ENCODE measurements at regions not wholly inside any gene's neighbourhood (a gene's known extent, or its start where the extent isn't known, plus 50 kb on each side); places are given as distances from the start of the nearest gene placed in this dataset.

DNA sequence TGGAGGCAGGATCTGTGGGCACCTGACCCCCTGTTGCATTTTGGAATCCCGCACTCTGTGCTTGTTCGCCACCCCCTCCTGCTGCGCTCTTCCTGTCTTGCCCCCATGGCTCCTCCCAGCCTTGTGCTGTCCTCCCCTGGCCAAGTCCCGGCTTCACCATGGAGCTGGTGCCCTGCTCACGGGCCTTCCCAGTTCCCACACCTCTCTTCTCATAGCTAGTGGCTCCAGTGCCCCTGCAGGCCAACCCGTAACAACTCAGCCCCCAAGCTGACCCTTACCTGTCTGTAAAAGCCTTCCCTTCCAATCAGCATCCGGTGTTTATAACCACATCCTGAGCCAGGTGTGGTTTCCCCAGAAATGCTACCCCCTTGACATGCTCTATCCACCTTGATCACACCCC lies 407.7 kb upstream of the C2CD4B start:
- intact Hi-C loops (cut with DNase I; ENCODE audit: low total_unique reads), result no loop called here
- H3K27ac ChIP-seq, result no peak overlapping the region
- H3K4me1 ChIP-seq, result peaks cover 13 to 34% (median 29%) of the 10 kb centered on the region in 4 donors
- no peak for DNase-seq
- H3K4me3 ChIP-seq, result no peak overlapping the region
- no peaks in the 10 kb centered on the region for H3K27me3 ChIP-seq
- 92 to 94% (median 93%) methylated on average over 7 of the region's 7 CpGs for WGBS, 5 donors
- no peaks in the 10 kb centered on the region for H3K36me3 ChIP-seq
- no peak for TF ChIP-seq POLR2A (IDR thresholded peaks at IDR 0.05)
- no peak for TF ChIP-seq POLR2AphosphoS5 (IDR thresholded peaks at IDR 0.05)
- no peak for TF ChIP-seq EP300 (IDR thresholded peaks at IDR 0.05)
- TF ChIP-seq, protein P1, sequence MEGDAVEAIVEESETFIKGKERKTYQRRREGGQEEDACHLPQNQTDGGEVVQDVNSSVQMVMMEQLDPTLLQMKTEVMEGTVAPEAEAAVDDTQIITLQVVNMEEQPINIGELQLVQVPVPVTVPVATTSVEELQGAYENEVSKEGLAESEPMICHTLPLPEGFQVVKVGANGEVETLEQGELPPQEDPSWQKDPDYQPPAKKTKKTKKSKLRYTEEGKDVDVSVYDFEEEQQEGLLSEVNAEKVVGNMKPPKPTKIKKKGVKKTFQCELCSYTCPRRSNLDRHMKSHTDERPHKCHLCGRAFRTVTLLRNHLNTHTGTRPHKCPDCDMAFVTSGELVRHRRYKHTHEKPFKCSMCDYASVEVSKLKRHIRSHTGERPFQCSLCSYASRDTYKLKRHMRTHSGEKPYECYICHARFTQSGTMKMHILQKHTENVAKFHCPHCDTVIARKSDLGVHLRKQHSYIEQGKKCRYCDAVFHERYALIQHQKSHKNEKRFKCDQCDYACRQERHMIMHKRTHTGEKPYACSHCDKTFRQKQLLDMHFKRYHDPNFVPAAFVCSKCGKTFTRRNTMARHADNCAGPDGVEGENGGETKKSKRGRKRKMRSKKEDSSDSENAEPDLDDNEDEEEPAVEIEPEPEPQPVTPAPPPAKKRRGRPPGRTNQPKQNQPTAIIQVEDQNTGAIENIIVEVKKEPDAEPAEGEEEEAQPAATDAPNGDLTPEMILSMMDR (IDR thresholded peaks at IDR 0.05), result no peak
- no peaks in the 10 kb centered on the region for H3K9me3 ChIP-seq

DNA sequence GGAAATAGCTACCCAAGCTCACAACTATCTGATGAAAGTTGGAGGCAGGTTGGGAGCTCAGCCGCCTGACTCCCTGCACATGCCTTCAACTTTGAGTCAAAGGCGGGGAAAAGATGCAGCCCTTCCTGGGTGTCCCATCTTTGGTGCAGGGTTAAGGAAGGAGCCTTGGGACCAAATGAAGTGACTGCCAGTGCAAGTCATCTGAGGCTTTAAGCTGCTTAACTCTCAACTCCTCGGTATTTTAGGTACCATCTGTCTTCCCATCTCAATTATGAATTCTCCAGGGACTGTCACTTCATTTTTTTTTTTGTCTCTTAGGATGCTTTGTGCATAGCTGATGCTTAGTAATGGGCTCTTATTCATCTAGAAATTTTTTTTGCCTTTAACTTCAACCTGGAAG lies 408.8 kb upstream of the C2CD4B start:
- peaks cover 13 to 34% (median 25%) of the 10 kb centered on the region in 4 donors for H3K4me1 ChIP-seq
- intact Hi-C loops (cut with DNase I; ENCODE audit: low total_unique reads), result no loop called here
- H3K9me3 ChIP-seq, result no peaks in the 10 kb centered on the region
- 91 to 97% (median 96%) methylated on average over 3 of the region's 3 CpGs for WGBS, 5 donors
- H3K27me3 ChIP-seq, result no peaks in the 10 kb centered on the region
- H3K4me3 ChIP-seq, result no peak overlapping the region
- no peaks in the 10 kb centered on the region for H3K36me3 ChIP-seq
- TF ChIP-seq, protein P1 (IDR thresholded peaks at IDR 0.05), result no peak
- no peak for TF ChIP-seq EP300 (IDR thresholded peaks at IDR 0.05)
- DNase-seq, result no peak
- H3K27ac ChIP-seq, result no peak overlapping the region

DNA sequence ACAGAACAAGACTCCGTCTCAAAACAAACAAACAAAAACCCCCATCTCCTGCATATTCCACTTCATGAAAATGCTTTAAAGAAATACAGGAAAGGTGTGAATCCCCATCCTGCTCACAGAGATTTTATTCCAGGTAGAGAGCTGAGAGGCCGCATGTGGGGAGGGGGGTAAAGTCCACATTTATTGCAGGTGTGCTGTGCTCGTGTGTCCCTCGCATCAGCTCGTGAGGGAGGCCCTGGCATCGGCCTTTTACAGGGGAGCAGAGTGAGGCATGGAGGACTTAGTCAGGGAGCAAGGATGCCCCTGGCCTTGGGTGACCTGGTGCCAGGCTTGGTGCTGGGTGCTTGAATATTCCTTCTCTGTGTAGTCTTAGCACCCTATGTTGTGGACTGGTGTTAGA lies 413.5 kb upstream of the C2CD4B start:
- H3K27ac ChIP-seq, result no peak overlapping the region
- intact Hi-C loops (cut with DNase I; ENCODE audit: low total_unique reads), result no loop called here
- no peak overlapping the region for H3K4me3 ChIP-seq
- peaks cover 0 to 10% (median 0%) of the 10 kb centered on the region in 4 donors for H3K4me1 ChIP-seq
- TF ChIP-seq EP300 (IDR thresholded peaks at IDR 0.05) (no peak), POLR2AphosphoS5 (IDR thresholded peaks at IDR 0.05) (no peak), POLR2A (IDR thresholded peaks at IDR 0.05) (no peak)
- TF ChIP-seq, protein P1 (IDR thresholded peaks at IDR 0.05), result no peak
- no peaks in the 10 kb centered on the region for H3K9me3 ChIP-seq
- no peaks in the 10 kb centered on the region for H3K36me3 ChIP-seq
- peak in 1 of 2 donors; percentile 52 for DNase-seq
- no peaks in the 10 kb centered on the region for H3K27me3 ChIP-seq
- 83 to 97% (median 93%) methylated on average over 6 of the region's 6 CpGs for WGBS, 5 donors

DNA sequence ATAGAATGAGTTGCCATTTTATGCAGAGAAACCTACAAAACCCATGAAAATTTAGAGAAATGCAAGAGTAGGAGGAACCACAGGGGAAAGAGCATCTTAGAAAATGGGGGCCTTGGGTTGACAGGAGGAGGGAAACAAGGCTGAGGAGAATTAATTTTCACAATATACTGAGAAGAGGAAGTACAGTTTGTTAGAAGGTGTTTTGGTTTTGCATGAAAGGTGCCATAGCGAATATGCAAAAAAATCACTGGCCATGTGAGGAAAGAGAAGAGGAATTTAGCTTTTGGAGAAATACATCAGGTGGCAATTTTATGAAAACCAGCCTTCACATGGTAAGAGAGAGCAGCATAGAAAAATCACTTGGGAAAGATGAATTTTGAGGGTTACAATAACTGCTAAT lies 413.9 kb upstream of the C2CD4B start:
- DNase-seq, result no peak
- TF ChIP-seq POLR2A (IDR thresholded peaks at IDR 0.05) (no peak), EP300 (IDR thresholded peaks at IDR 0.05) (no peak), POLR2AphosphoS5 (IDR thresholded peaks at IDR 0.05) (no peak)
- TF ChIP-seq, protein P1 (IDR thresholded peaks at IDR 0.05), result no peak
- H3K9me3 ChIP-seq, result no peaks in the 10 kb centered on the region
- no peaks in the 10 kb centered on the region for H3K36me3 ChIP-seq
- no peak overlapping the region for H3K4me3 ChIP-seq
- intact Hi-C loops (cut with DNase I; ENCODE audit: low total_unique reads), result no loop called here
- WGBS, 5 donors, result 81 to 92% (median 87%) methylated on average over 1 of the region's 1 CpG
- H3K27me3 ChIP-seq, result no peaks in the 10 kb centered on the region
- H3K27ac ChIP-seq, result no peak overlapping the region
- peaks cover 0 to 11% (median 0%) of the 10 kb centered on the region in 4 donors for H3K4me1 ChIP-seq
